ENCODE measurements at regions not wholly inside any gene's neighbourhood (a gene's known extent, or its start where the extent isn't known, plus 50 kb on each side); places are given as distances from the start of the nearest gene placed in this dataset.

GRCh38 chr7:125481323-125481722 is 551.7 kb upstream of the POT1 start:
- DNase-seq (ENCODE audit: low read depth): no peak
- no peaks in the 10 kb centered on the region for H3K36me3 ChIP-seq (ENCODE audit: control insufficient read depth, insufficient read depth, low read length)
- no peak overlapping the region for H3K4me3 ChIP-seq (ENCODE audit: low read depth, low read length)
- TF ChIP-seq CTCF (IDR thresholded peaks at IDR 0.05; ENCODE audit: insufficient read depth, low read depth, low read length): no peak
- H3K27me3 ChIP-seq (ENCODE audit: control insufficient read depth, insufficient read depth, low read length): no peaks in the 10 kb centered on the region
- POLR2A ChIA-PET: no interaction called here
- CTCF ChIA-PET: interaction anchor here (0.6 kb wide), 1 partner anchor 42 kb away, joined by 4 read pairs; no protein-coding TSS in a partner anchor

- ChIA-PET POLR2A (no interaction called here), CTCF (no interaction called here)
- no peak for DNase-seq (ENCODE audit: low read depth)
- H3K4me3 ChIP-seq (ENCODE audit: low read depth, low read length): no peak overlapping the region
- no peaks in the 10 kb centered on the region for H3K27me3 ChIP-seq (ENCODE audit: control insufficient read depth, insufficient read depth, low read length)
- TF ChIP-seq CTCF (IDR thresholded peaks at IDR 0.05; ENCODE audit: insufficient read depth, low read depth, low read length): no peak
- H3K36me3 ChIP-seq (ENCODE audit: control insufficient read depth, insufficient read depth, low read length): no peaks in the 10 kb centered on the region
Observed at GRCh38 chr7:125480762-125481161, 551.1 kb upstream of the POT1 start.

- Histone ChIP-seq H3K4me3 (ENCODE audit: low read depth, low read length) (no peak overlapping the region), H3K27me3 (ENCODE audit: control insufficient read depth, insufficient read depth, low read length) (no peaks in the 10 kb centered on the region), H3K36me3 (ENCODE audit: control insufficient read depth, insufficient read depth, low read length) (no peaks in the 10 kb centered on the region)
- no peak for DNase-seq (ENCODE audit: low read depth)
- TF ChIP-seq CTCF (IDR thresholded peaks at IDR 0.05; ENCODE audit: insufficient read depth, low read depth, low read length): no peak
- ChIA-PET CTCF (no interaction called here), POLR2A (no interaction called here)
Observed at GRCh38 chr7:125468855-125469174, 539.2 kb upstream of the POT1 start.

- ChIA-PET CTCF (no interaction called here), POLR2A (no interaction called here)
Observed at GRCh38 chr7:125467996-125468854, 538.6 kb upstream of the POT1 start.

GRCh38 chr7:125465527-125465926 is 535.9 kb upstream of the POT1 start:
- CTCF ChIA-PET: no interaction called here
- POLR2A ChIA-PET: no interaction called here

More at GRCh38 chr7:125467996-125468854, 538.6 kb upstream of the POT1 start:
- Histone ChIP-seq H3K4me3 (ENCODE audit: low read depth, low read length) (no peak overlapping the region), H3K27me3 (ENCODE audit: control insufficient read depth, insufficient read depth, low read length) (no peaks in the 10 kb centered on the region), H3K36me3 (ENCODE audit: control insufficient read depth, insufficient read depth, low read length) (no peaks in the 10 kb centered on the region)
- TF ChIP-seq CTCF (IDR thresholded peaks at IDR 0.05; ENCODE audit: insufficient read depth, low read depth, low read length): no peak
- DNase-seq (ENCODE audit: low read depth): no peak

More at GRCh38 chr7:125465527-125465926, 535.9 kb upstream of the POT1 start:
- Histone ChIP-seq H3K27me3 (ENCODE audit: control insufficient read depth, insufficient read depth, low read length) (no peaks in the 10 kb centered on the region), H3K4me3 (ENCODE audit: low read depth, low read length) (no peak overlapping the region), H3K36me3 (ENCODE audit: control insufficient read depth, insufficient read depth, low read length) (no peaks in the 10 kb centered on the region)
- DNase-seq (ENCODE audit: low read depth): no peak
- TF ChIP-seq CTCF (IDR thresholded peaks at IDR 0.05; ENCODE audit: insufficient read depth, low read depth, low read length): no peak
